ENCODE measurements at regions not wholly inside any gene's neighbourhood (a gene's known extent, or its start where the extent isn't known, plus 50 kb on each side); places are given as distances from the start of the nearest gene placed in this dataset.

DNA sequence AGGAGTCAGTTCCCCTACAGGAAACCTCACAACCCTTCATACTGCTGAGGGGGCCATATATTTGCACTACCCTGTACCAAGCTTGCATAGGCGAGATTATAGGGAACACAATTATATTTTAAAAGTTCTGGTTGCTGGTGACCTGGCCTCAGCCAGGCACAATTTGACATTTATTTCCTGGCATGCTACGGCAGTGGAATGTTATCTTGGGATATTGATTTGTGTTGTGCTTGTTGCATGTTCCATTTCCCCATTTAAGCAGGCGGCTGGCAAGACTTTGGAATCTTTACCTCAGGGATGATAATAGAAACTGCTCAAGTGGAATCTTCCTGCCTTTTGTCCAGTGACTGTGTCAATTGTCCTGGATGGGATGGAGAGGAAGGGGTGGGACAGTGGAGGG is 67.0 kb upstream of the RPS23 start:
- Histone ChIP-seq H3K27me3 (ENCODE audit: control insufficient read depth, insufficient read depth, low read length) (no peaks in the 10 kb centered on the region), H3K27ac (no peak overlapping the region), H3K4me2 (ENCODE audit: low read length) (no peak overlapping the region), H3K4me1 (peaks cover 1% of the 10 kb centered on the region), H3K9me3 (ENCODE audit: control insufficient read depth, low read length) (no peaks in the 10 kb centered on the region), H3K79me2 (no peaks in the 10 kb centered on the region), H2AFZ (no peak overlapping the region), H3K36me3 (ENCODE audit: control insufficient read depth, insufficient read depth, low read length) (no peaks in the 10 kb centered on the region), H3K4me3 (ENCODE audit: low read depth, low read length) (no peak overlapping the region), H3K9ac (no peak overlapping the region)
- TF ChIP-seq CTCF (IDR thresholded peaks at IDR 0.05), result no peak

GRCh38 chr5:82341325-82341724 is 63.2 kb upstream of the RPS23 start:
- Histone ChIP-seq H3K9me3 (ENCODE audit: control insufficient read depth, low read length) (no peaks in the 10 kb centered on the region), H3K36me3 (ENCODE audit: control insufficient read depth, insufficient read depth, low read length) (no peaks in the 10 kb centered on the region), H3K4me2 (ENCODE audit: low read length) (no peak overlapping the region), H3K4me1 (peaks cover 8% of the 10 kb centered on the region), H3K9ac (no peak overlapping the region), H2AFZ (no peak overlapping the region), H3K27me3 (ENCODE audit: control insufficient read depth, insufficient read depth, low read length) (no peaks in the 10 kb centered on the region), H3K27ac (no peak overlapping the region), H3K4me3 (ENCODE audit: low read depth, low read length) (no peak overlapping the region), H3K79me2 (no peaks in the 10 kb centered on the region)
- TF ChIP-seq CTCF (IDR thresholded peaks at IDR 0.05), result no peak

- Histone ChIP-seq H3K9ac (no peak overlapping the region), H3K27me3 (ENCODE audit: control insufficient read depth, insufficient read depth, low read length) (no peaks in the 10 kb centered on the region), H3K27ac (no peak overlapping the region), H3K9me3 (ENCODE audit: control insufficient read depth, low read length) (no peaks in the 10 kb centered on the region), H2AFZ (no peak overlapping the region), H3K4me1 (peaks cover 8% of the 10 kb centered on the region), H3K79me2 (no peaks in the 10 kb centered on the region), H3K4me3 (ENCODE audit: low read depth, low read length) (no peak overlapping the region), H3K4me2 (ENCODE audit: low read length) (no peak overlapping the region), H3K36me3 (ENCODE audit: control insufficient read depth, insufficient read depth, low read length) (no peaks in the 10 kb centered on the region)
- no peak for TF ChIP-seq CTCF (IDR thresholded peaks at IDR 0.05)
These were observed 62.6 kb upstream of the RPS23 start for GRCh38 chr5:82340799-82341198.

GRCh38 chr5:82339792-82340191 is 61.6 kb upstream of the RPS23 start:
- Histone ChIP-seq H3K27me3 (ENCODE audit: control insufficient read depth, insufficient read depth, low read length) (no peaks in the 10 kb centered on the region), H2AFZ (no peak overlapping the region), H3K9ac (no peak overlapping the region), H3K27ac (no peak overlapping the region), H3K4me1 (peaks cover 8% of the 10 kb centered on the region), H3K36me3 (ENCODE audit: control insufficient read depth, insufficient read depth, low read length) (no peaks in the 10 kb centered on the region), H3K79me2 (no peaks in the 10 kb centered on the region), H3K4me3 (ENCODE audit: low read depth, low read length) (no peak overlapping the region), H3K9me3 (ENCODE audit: control insufficient read depth, low read length) (no peaks in the 10 kb centered on the region), H3K4me2 (ENCODE audit: low read length) (no peak overlapping the region)
- no peak for TF ChIP-seq CTCF (IDR thresholded peaks at IDR 0.05)

DNA sequence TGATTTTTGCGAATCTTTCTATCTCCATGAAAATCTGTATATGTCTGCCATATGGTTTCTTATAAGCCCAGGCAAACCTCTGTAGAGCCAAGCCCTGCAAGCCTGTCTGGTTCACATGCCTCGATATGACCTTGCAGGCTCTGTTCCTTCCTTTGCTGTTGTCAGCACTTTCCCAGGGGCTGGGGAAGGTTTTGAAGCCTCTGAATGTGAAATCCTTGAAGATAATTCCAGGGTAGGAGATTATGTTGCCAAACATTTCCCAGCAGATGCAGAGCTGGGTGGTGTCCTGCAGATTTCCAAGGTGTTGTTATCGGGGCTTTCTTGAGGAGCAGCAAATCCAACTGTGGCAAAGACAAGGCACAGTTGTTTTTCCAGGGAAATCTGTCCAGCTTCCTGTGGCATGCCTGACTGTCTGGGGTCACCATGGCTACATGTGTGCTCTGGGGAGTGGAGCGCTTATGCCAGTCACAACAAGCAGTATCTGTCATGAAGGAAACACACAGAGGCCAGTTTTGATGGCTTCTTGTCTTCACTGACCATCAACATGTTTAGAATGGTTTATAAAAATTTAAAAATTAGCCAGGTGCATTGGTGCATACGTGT is 60.7 kb upstream of the RPS23 start:
- Histone ChIP-seq H3K4me1 (peaks cover 8% of the 10 kb centered on the region), H3K9me3 (ENCODE audit: control insufficient read depth, low read length) (no peaks in the 10 kb centered on the region)

More for the DNA sequence above, 60.7 kb upstream of the RPS23 start:
- Histone ChIP-seq H2AFZ (peak overlapping the region; percentile 13), H3K27me3 (ENCODE audit: control insufficient read depth, insufficient read depth, low read length) (no peaks in the 10 kb centered on the region), H3K79me2 (no peaks in the 10 kb centered on the region), H3K27ac (no peak overlapping the region), H3K36me3 (ENCODE audit: control insufficient read depth, insufficient read depth, low read length) (no peaks in the 10 kb centered on the region), H3K4me2 (ENCODE audit: low read length) (no peak overlapping the region), H3K9ac (no peak overlapping the region), H3K4me3 (ENCODE audit: low read depth, low read length) (no peak overlapping the region)
- no peak for TF ChIP-seq CTCF (IDR thresholded peaks at IDR 0.05)

Data from parathyroid adenoma (tissue), 2 donors.